ENCODE measurements at regions not wholly inside any gene's neighbourhood (a gene's known extent, or its start where the extent isn't known, plus 50 kb on each side); places are given as distances from the start of the nearest gene placed in this dataset.

DNA sequence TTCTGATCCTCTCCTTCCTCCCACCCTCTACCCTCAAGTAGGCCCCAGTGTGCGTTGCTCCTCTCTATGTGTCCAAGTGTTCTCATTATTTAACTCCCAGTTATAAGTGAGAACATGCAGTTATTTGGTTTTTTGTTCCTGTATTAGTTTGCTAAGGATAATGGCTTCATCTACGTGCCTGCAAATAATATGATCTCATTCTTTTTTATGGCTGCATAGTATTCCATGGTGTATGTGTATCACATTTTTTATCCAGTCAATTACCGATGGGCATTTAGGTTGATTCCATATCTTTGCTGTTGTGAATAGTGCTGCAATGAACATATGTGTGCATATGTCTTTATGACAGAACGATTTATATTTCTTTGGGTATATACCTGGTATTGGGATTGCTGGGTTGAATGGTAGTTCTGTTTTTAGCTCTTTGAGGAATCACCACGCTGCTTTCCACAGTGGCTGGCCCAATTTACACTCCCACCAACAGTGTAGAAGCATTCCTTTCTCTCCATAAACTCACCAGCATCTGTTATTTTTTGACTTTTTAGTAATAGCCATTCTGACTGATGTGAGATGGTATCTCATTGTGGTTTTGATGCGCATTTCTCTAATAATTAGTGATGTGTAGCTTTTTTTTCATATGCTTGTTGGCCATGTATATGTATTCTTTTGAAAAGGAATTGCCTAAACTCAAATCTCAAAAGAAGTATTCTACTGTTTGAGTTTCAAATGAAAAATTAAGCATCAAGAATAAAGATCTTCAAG lies 116.9 kb downstream of the ETS2 start:
- TF ChIP-seq, protein P1, sequence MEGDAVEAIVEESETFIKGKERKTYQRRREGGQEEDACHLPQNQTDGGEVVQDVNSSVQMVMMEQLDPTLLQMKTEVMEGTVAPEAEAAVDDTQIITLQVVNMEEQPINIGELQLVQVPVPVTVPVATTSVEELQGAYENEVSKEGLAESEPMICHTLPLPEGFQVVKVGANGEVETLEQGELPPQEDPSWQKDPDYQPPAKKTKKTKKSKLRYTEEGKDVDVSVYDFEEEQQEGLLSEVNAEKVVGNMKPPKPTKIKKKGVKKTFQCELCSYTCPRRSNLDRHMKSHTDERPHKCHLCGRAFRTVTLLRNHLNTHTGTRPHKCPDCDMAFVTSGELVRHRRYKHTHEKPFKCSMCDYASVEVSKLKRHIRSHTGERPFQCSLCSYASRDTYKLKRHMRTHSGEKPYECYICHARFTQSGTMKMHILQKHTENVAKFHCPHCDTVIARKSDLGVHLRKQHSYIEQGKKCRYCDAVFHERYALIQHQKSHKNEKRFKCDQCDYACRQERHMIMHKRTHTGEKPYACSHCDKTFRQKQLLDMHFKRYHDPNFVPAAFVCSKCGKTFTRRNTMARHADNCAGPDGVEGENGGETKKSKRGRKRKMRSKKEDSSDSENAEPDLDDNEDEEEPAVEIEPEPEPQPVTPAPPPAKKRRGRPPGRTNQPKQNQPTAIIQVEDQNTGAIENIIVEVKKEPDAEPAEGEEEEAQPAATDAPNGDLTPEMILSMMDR (IDR thresholded peaks at IDR 0.05; ENCODE audit: borderline replicate concordance, insufficient read depth, low read depth, low read length) = no peak
- no peak overlapping the region for H3K4me3 ChIP-seq (ENCODE audit: low read depth, low read length)

DNA sequence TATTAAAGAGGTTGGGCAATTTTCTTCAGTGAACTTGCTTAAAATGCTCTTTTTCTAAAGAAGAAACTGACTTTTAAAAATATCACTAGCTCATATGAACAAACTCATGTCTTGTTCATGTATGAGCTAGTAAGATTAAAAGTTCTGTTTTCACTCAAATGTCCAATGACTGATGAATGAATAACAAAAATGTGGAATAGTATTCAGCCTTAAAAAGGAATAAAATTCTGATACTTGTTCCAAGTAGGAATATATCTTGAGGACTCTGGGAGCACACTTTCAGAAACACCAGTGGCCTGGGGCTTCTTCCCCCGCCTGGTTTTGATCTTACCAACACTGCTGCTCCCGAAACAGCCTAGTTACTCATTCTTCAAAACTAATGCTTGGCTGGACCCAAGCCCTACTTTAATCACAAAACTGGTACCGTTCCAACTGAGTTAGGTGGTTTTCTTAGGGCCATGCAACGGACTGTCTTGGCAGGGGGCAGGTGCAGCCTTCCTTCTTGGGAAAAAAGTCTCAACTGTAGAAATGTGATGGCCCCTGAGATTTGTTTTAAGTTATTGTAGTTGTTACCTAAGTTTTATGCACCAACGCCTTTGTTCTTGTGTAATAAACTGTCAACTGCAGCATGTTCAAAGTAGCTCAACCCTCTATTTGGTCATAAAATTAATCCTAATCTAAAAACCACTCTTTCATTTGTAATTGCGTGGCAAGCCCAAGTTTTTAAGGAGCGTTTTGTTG lies 116.0 kb downstream of the ETS2 start:
- no peak overlapping the region for H3K4me3 ChIP-seq (ENCODE audit: low read depth, low read length)

DNA sequence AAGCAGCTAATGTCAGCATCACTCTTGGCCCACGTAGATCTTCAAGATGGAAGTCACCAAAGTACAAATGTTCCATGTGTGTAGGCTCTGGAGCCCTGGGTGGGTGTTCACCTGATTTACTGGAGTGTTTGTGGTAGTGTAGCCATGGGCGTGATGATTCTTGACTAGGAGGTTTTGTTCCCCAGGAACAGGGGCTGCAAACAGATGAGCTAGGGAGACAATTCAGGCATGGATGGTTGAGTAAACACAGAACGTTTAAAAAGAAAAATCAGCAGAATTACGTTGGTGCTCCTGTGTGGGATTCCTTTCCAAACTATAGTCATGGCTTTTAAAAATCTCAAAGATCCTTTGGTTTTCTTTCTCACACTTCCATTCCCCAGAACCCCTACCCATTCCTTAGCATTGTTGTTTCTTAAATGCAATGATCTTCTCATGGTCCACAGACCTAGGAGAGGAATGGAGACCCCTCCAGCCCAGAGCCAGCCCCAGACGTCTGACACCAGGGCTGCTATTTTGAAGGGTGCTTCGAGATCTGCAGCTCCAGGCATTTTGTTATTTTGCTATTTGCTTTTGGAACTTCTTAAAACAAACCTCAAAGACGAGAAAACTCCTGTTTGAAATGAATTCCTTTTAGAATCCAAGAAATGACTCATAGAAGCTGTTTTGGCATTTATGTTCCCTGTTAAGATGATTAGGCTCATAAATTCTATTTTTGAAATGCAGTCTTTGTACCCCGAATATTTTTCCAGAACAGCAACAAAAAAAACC lies 115.1 kb downstream of the ETS2 start:
- TF ChIP-seq, protein P1 (IDR thresholded peaks at IDR 0.05; ENCODE audit: borderline replicate concordance, insufficient read depth, low read depth, low read length) = no peak
- no peak overlapping the region for H3K4me3 ChIP-seq (ENCODE audit: low read depth, low read length)

More for the DNA sequence above, 116.0 kb downstream of the ETS2 start:
- TF ChIP-seq, protein P1 (IDR thresholded peaks at IDR 0.05; ENCODE audit: borderline replicate concordance, insufficient read depth, low read depth, low read length) = no peak

DNA sequence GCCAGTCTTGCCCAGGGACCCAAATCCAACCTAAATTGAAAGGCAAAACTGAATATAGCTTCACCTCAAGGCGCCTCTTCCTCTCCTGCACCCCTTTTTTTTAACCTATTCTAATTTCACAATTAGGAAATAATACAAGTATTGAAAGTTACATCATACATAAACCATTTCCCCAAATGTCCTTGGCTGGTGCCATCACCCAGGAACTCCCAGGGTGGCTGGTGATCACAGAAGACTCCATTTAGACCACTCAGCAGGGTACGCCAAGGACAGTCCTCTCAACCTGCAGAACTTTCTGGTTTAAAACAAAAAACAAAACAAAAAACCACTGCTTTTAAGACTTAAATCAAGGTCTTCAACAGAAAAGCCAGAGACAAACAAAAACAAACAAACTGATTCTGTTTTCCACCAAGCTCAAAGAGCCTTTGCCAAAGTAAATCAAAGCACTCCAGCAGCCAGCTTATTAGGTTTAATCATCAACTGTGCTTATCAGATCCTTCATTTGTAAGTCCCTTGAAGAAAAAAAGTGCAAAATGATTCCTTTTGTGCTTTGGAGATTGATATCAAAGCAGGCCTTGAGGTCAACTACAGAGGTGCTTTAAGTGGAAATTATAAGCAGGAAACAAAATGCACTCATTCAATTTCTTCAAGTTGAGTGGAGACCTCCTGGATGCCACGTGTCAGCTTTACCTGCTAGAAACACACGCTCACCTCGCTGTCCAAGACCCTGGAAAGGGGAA lies 113.0 kb downstream of the ETS2 start:
- no peak overlapping the region for H3K4me3 ChIP-seq (ENCODE audit: low read depth, low read length)
- TF ChIP-seq, protein P1 (IDR thresholded peaks at IDR 0.05; ENCODE audit: borderline replicate concordance, insufficient read depth, low read depth, low read length) = no peak

DNA sequence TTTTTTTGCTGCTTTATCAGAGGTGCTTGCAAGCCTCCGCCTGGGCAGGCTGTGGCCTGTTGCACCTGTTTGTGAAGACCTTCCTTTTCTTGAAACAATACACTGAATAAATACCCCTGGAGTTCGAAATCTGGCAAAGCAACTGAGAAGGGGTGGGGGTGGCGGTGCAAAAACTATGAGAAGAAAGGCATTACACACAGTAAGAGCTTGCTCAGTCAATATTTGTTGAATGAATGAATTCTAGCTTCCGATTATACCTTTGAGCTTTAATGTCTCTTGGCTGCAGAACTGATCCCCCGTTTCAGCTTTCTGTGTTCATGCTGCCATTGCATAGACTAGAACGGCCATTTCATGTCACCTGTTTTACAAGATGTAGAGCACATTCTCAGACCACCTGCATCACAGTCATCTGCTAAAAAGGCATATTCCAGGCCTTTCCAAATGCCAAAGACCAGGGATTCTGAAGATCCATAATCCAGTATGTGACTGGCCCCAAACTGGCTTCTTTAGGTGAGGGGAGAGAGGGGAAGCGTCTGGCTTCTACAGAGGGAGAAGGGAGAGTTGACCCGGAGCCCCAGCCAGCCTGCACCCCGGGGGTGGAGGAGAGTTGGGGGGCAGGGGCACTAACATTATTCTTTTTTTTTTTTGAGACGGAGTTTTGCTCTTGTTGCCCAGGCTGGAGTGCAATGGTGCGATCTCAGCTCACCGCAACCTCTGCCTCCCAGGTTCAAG lies 111.5 kb downstream of the ETS2 start:
- TF ChIP-seq, protein P1 (IDR thresholded peaks at IDR 0.05; ENCODE audit: borderline replicate concordance, insufficient read depth, low read depth, low read length) = no peak
- H3K4me3 ChIP-seq (ENCODE audit: low read depth, low read length) = no peak overlapping the region

Measured in GM12875 (cell line).